Keratinocyte (primary cell): ENCODE measurements at regions not wholly inside any gene's neighbourhood (a gene's known extent, or its start where the extent isn't known, plus 50 kb on each side); places are given as distances from the start of the nearest gene placed in this dataset.

Experiments used
- EZH2 ChIP-seq: IDR thresholded peaks from one replicate; pipeline ENCODE4 v1.6.1; 2012; ENCODE audit warnings: inconsistent platforms, mild to moderate bottlenecking, low read length, moderate library complexity
- TF ChIP-seq, protein P1 (sequence below), 3 experiments: IDR thresholded peaks in 1 of 3; conservative IDR thresholded peaks in 1 of 3; optimal IDR thresholded peaks in 1 of 3; 2 replicates in 2 of 3; 3 replicates in 1 of 3; pipeline versions ENCODE3 to v1.5.1; 2011; ENCODE audit warnings: low read length in 3 of 3, mild to moderate bottlenecking in 3 of 3, moderate library complexity in 2 of 3, control low read depth in 1 of 3, inconsistent platforms in 1 of 3; ENCODE audit not compliant: insufficient read depth in 2 of 3; ENCODE audit errors: extremely low read depth in 1 of 3

DNA sequence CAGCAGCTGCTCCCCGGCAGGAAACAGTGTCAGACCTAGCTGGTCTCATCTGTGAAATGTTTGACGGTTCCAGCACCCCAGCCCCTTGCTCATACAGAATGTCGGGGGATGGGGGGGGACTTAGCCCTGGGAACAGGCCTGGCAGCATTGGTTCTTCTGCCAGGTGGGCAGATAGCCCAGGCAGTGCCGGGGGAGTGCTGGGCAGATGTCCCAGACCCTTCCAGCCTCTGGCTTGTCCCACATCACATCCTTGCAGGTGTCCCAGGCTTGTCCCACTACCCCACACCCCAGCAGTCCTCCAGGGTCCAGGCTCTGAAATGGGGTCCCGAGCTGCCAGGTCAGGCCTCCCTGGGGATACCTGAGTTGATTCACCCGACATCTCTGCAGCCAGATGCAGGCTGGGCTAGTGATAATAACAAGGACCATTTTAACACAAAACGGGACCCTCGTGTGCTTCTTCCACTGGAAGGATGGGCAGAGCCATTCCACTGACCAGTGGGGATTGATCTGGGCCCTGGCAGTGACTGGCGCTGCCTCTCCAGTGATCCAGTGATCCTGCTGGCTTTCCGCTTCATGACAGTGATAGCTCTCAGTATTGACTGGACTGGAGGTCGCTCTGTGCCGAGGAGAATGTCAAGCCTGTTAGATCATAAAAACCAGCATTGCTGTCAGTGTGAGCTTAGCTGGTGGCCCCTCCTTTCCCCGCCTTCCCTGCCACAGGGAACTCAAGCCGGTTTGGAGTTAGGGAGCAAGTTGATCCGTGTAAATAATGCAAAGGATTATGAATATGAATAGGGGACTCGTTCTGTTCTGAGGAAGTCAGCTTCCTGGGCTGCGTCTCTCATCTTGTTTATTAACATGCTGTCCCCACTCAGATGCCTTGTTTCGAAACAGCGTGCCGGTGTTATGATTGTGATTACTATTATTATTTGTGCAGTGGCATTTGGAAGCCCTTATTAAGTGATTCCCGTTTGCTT lies 180.6 kb downstream of the AACS start:
- TF ChIP-seq, protein P1, sequence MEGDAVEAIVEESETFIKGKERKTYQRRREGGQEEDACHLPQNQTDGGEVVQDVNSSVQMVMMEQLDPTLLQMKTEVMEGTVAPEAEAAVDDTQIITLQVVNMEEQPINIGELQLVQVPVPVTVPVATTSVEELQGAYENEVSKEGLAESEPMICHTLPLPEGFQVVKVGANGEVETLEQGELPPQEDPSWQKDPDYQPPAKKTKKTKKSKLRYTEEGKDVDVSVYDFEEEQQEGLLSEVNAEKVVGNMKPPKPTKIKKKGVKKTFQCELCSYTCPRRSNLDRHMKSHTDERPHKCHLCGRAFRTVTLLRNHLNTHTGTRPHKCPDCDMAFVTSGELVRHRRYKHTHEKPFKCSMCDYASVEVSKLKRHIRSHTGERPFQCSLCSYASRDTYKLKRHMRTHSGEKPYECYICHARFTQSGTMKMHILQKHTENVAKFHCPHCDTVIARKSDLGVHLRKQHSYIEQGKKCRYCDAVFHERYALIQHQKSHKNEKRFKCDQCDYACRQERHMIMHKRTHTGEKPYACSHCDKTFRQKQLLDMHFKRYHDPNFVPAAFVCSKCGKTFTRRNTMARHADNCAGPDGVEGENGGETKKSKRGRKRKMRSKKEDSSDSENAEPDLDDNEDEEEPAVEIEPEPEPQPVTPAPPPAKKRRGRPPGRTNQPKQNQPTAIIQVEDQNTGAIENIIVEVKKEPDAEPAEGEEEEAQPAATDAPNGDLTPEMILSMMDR (optimal IDR thresholded peaks at IDR 0.05 in 1 of 3, IDR thresholded peaks at IDR 0.05 in 1 of 3, conservative IDR thresholded peaks at IDR 0.05 in 1 of 3; ENCODE audit: extremely low read depth in 1 of 3, insufficient read depth in 2 of 3, low read length in 3 of 3), result no peak
- no peak for TF ChIP-seq EZH2
